Stimulated activated CD4-positive, alpha-beta T cell treated with anti-CD3 and anti-CD28 coated beads, Interleukin-2, amount 100 ng/mL, for 48 hours (primary cell): ENCODE measurements at regions not wholly inside any gene's neighbourhood (a gene's known extent, or its start where the extent isn't known, plus 50 kb on each side); places are given as distances from the start of the nearest gene placed in this dataset.

Experiments
- DNase-seq, 2 donors: peaks; one replicate each; pipeline ENCODE4 v3.0.0-alpha.2; 2020

- no peak for DNase-seq
Observed at GRCh38 chr2:129905664-129906081, 73.8 kb upstream of the RAB6C start.

- DNase-seq: no peak
Observed at GRCh38 chr2:129906139-129906860, 73.2 kb upstream of the RAB6C start.

- DNase-seq: no peak
Observed at GRCh38 chr2:129906861-129907235, 72.6 kb upstream of the RAB6C start.

- no peak for DNase-seq
Observed at GRCh38 chr2:129907256-129907998, 72.0 kb upstream of the RAB6C start.

- DNase-seq: no peak
Observed at GRCh38 chr2:129908721-129909373, 70.6 kb upstream of the RAB6C start.

DNA sequence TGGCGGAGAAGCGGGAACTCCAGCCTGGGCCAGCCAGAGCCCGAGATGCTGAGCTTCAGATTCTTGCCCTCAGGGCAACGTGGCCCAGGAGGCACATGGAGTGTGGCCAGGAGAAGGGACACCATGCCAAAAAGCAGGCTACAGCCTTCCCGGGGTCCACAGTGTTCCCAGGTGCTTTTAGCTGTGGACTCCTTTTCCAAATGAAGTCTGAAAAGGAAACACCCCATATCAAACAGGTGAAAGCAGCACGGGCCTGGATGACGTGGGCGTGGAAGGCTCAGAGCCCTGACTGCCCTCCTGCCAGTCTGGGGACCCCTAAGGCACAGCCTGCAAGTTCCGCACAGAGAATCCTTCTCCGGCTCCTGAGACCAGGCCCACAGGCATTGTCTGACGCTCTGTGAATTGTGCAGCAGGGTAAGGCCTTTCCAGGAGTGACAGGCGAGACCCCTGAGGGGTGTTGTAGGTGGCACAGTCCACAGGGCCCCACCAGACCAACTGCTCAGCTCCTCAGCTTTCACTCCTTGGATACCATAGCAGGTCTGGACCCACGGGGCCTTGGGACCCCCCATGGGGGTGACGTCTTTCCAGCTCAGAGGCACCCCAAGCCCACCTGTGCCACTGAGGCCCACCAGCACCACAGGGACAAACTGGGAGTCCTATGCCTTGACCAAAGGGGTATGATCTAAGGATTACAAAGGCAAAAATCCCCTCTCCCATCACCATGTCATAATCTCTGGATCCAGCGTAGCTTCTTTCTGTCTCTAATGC lies 69.6 kb upstream of the RAB6C start:
- no peak for DNase-seq

GRCh38 chr2:129910446-129911362 lies 68.8 kb upstream of the RAB6C start:
- no peak for DNase-seq

GRCh38 chr2:129911363-129912065 lies 68.0 kb upstream of the RAB6C start:
- DNase-seq: no peak

GRCh38 chr2:129912066-129912820 lies 67.2 kb upstream of the RAB6C start:
- DNase-seq: no peak

DNA sequence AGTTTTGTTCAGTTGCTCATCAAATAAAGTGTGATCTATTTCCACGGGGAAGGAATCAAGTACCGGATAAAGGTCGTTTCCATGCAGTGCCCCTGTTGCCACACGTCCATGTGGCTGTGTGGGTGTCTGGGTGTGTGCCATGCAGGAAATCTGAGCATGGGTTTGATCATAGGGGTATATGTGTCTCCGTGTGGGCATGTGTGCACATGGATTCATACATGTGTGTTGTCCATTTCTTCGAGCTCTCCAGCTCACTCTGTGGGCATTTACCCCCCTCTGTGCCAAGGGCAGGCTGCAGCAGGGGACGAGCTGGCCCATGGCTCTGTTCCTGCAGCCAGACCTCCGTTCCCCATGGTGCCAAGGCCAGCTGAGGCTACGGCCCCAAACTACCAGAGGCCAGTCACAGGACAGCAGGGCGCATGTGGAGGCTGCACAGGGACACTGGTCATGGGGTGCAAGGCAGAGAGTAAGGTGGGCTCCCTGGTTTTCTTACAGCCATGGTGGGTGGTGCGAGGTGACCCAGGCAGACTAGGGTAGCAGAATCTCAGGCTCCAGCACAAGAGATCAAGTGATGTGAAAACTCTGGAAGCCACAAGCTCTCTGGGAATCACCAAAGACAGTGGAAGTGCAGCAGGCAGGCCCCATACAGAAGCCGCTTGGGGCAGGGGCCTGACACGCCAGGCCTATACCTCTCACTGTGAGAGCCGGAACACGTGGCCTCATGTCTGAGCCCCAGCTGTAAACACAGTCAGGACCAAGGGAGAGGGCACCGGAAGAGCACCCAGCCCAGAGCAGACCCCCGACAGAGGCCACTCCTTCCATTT lies 66.4 kb upstream of the RAB6C start:
- DNase-seq: no peak

- DNase-seq: no peak
Observed at GRCh38 chr2:129913695-129914495, 65.6 kb upstream of the RAB6C start.

DNA sequence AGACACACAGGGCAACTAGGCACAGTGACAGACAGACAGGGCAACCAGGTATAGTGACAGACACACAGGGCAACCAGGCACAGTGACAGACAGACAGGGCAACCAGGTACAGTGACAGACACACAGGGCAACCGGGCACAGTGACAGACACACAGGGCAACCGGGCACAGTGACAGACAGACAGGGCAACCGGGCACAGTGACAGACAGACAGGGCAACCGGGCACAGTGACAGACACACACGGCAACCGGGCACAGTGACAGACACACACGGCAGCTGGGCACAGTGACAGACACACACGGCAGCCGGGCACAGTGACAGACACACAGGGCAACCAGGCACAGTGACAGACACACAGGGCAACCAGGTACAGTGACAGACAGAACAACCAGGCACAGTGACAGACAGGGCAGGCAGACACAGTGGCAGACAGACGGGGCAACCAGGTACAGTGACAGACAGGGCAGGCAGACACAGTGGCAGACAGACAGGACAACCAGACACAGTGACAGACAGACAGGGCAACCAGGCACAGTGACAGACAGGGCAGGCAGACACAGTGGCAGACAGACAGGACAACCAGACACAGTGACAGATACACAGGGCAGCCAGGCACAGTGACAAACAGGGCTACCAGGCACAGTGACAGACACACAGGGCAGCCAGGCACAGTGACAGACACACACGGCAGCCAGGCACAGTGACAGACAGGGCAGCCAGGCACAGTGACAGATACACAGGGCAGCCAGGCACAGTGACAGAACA lies 64.7 kb upstream of the RAB6C start:
- DNase-seq: no peak

DNA sequence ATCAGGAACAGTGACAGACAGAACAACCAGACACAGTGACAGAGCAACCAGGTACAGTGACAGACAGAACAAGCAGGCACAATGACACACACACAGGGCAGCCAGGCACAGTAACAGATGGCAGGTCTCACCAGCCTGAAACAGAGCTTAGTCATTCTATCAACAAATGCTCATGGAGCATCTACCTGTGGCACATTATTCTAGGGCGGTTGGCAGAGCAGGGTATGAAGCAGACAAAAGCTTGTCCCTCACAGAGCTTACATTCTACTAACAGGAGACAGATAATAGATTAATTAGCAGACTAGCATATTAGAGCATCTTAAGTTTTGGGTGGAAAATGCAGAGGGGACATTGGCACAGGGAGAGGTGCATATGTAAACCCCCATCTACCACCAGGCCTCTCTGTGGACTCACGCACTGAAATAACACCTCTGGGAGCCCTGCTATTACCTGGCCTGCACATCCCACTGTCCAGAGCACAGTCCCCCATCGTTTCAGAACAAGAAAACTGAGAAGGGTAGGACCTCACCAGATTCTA lies 64.1 kb upstream of the RAB6C start:
- no peak for DNase-seq

DNA sequence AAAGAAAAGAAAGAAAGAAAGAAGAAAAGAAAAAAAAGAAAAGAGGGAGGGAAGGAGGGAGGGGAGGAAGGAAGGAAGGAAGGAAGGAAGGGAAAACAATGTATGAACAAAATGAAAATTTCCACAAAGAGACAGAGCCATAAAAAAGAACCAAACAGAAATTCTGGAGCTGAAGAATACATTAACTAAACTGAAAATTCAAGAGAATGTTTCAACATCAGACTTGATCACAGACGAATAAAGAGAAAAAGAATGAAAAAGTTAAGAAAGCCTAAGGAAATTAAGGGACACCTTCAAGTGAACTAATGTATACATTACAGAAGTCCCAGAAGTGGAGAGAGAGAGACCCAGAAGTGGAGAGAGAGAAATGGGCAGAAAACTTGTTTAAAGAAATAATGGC lies 60.9 kb upstream of the RAB6C start:
- no peak for DNase-seq

GRCh38 chr2:129922571-129923264 lies 56.7 kb upstream of the RAB6C start:
- DNase-seq: no peak

- peak in 1 of 2 donors; percentile 8 for DNase-seq
Observed at GRCh38 chr2:129923265-129924091, 56.0 kb upstream of the RAB6C start.
